ENCODE measurements at regions not wholly inside any gene's neighbourhood (a gene's known extent, or its start where the extent isn't known, plus 50 kb on each side); places are given as distances from the start of the nearest gene placed in this dataset.

GRCh38 chr1:147084273-147085096 is 87.8 kb downstream of the PRKAB2 start (continued):
- TF ChIP-seq MAZ (CRISPR knock-in tag; conservative IDR thresholded peaks at IDR 0.05 in 1 of 2, IDR thresholded peaks at IDR 0.05 in 1 of 2) (peak; percentile 75 to 88), ZNF165 (CRISPR knock-in tag; IDR thresholded peaks at IDR 0.05; ENCODE audit: borderline replicate concordance) (no peak), PBX2 (CRISPR knock-in tag; IDR thresholded peaks at IDR 0.05; ENCODE audit: low read depth) (peak; percentile 10; the same call in 1 of the 2 replicates), PBX2 (tag; conservative IDR thresholded peaks at IDR 0.05; ENCODE audit: low read depth) (0 out of 2 replicates have a peak, but pooled peaks have one; percentile 4), PTRF (tag; IDR thresholded peaks at IDR 0.05) (no peak), ATF3 (IDR thresholded peaks at IDR 0.05) (peak; percentile 88), ATF3 (CRISPR knock-in tag; conservative IDR thresholded peaks at IDR 0.05) (peak; percentile 50; the same call in 1 of the 2 replicates), BRF2 (IDR thresholded peaks at IDR 0.05; ENCODE audit: borderline replicate concordance, insufficient read depth, insufficient read length) (no peak), HSF4 (CRISPR knock-in tag; IDR thresholded peaks at IDR 0.05; ENCODE audit: borderline replicate concordance) (no peak), GMEB1 (CRISPR knock-in tag; IDR thresholded peaks at IDR 0.05) (no peak), RAD21 (CRISPR knock-in tag; conservative IDR thresholded peaks at IDR 0.05 in 1 of 2, IDR thresholded peaks at IDR 0.05 in 1 of 2) (no peak; a peak in 1 of 4 replicates), SREBF2 (CRISPR knock-in tag; IDR thresholded peaks at IDR 0.05) (0 out of 2 replicates have a peak, but pooled peaks have one; percentile 18), SAP30 (IDR thresholded peaks at IDR 0.05; ENCODE audit: borderline replicate concordance, insufficient read depth, low read depth, low read length, poor library complexity, severe bottlenecking) (no peak), BCLAF1 (IDR thresholded peaks at IDR 0.05; ENCODE audit: borderline replicate concordance in 1 of 2, control insufficient read depth in 1 of 2, low read depth in 2 of 2, low read length in 1 of 2) (peak; percentile 88 to 100), CTBP1 (IDR thresholded peaks at IDR 0.05; ENCODE audit: borderline replicate concordance) (peak; percentile 60)

Measured in K562 (cell line).